ENCODE measurements at regions not wholly inside any gene's neighbourhood (a gene's known extent, or its start where the extent isn't known, plus 50 kb on each side); places are given as distances from the start of the nearest gene placed in this dataset.

DNA sequence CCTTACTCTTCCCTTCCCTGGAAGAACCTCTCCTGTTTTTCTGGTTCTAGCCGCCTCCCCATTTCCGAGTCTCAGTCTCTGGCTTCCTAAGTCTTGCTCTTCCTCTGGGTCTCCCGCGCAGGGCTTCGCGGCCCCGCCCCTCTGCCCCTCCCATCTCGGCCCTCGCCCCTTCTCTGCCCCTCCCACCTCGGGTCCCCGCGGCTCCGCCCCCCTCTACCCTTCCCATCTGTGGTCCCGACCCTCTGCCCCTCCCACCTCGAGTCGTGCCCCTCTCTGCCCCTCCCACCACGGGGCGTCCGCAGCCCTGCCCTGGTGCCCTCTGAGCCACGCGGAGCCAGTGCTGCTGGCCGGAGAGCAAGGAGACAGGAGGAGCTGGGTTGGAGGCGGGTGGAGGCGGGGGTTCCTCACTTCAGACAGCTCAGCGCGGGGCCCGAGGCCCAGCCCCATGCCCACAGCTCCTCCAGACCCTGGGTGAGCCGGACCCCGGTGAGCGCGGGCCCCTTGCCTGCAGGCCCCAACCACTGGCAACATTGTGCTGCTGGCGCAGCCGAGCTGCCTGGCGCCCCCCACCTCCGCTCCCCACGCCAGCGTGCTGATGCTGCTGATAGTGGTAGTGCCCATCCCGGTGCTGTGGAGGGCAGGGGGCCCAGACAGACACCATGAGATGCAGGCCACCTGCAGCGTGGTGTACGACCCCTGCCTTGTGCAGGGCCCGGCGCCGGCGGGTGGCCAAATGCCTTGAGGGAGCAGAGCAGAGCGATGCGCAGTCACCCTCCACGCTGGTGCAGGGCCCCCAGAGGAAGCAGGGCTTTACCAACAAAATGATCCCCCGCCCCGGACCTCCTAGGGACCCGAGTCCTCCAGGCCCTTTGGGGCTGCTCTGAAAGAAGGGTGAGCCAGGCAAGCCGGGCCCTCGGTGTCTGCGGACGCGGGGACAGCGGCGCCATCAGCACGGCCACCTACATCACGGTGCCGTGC lies 2115.3 kb downstream of the TP53TG3F start:
- H3K4me2 ChIP-seq (ENCODE audit: insufficient read depth, low read length) = no peak overlapping the region
- H3K27ac ChIP-seq (ENCODE audit: extremely low read depth, low read depth, low read length) = no peak overlapping the region
- intact Hi-C loops (cut with micrococcal nuclease) = no loop called here
- no peaks in the 10 kb centered on the region for H3K36me3 ChIP-seq (ENCODE audit: control insufficient read depth, insufficient read depth, low read length)
- WGBS (ENCODE audit: insufficient coverage, low coverage, missing lambda C conversion rate) = 6% methylated on average over 36 of the region's 60 CpGs
- no peaks in the 10 kb centered on the region for H3K9me3 ChIP-seq (replicated peaks; ENCODE audit: control insufficient read depth, insufficient read depth, low read depth, low read length)
- no TSS peak for BruUV-seq (replicated peaks)
- no peak for FAIRE-seq
- in situ Hi-C loops (cut with MboI) = no loop called here
- H3K27me3 ChIP-seq (ENCODE audit: control insufficient read depth in 2 of 2, insufficient read depth in 2 of 2, low read length in 2 of 2) = no peaks in the 10 kb centered on the region
- H4K20me1 ChIP-seq (replicated peaks; ENCODE audit: control insufficient read depth, insufficient read depth, low read length) = no peaks in the 10 kb centered on the region
- H3K9me1 ChIP-seq (ENCODE audit: control insufficient read depth, insufficient read depth, low read length) = no peaks in the 10 kb centered on the region
- H3K9ac ChIP-seq (ENCODE audit: insufficient read depth in 1 of 2, low read depth in 2 of 2, low read length in 2 of 2) = no peak overlapping the region
- no peak for DNase-seq (ENCODE audit: extremely low read depth in 1 of 4, low spot score in 3 of 4)
- no peak for ATAC-seq
- H2AFZ ChIP-seq (ENCODE audit: low read depth, low read length) = no peak overlapping the region
- ChIA-PET POLR2A (no interaction called here), CTCF (ENCODE audit: low intra/inter-chr PET ratio) (no interaction called here)
- no peaks in the 10 kb centered on the region for H3K79me2 ChIP-seq (ENCODE audit: control insufficient read depth, insufficient read depth, low read length)
- TF ChIP-seq ZNF780A (CRISPR knock-in tag; IDR thresholded peaks at IDR 0.05) (no peak), ZNF57 (CRISPR knock-in tag; IDR thresholded peaks at IDR 0.05) (no peak), ETV1 (tag; conservative IDR thresholded peaks at IDR 0.05; ENCODE audit: low read depth) (no peak), SMC3 (conservative IDR thresholded peaks at IDR 0.05; ENCODE audit: insufficient read depth, low read depth, low read length) (no peak), MAFG (tag; conservative IDR thresholded peaks at IDR 0.05) (no peak)
- TF ChIP-seq, protein P1, sequence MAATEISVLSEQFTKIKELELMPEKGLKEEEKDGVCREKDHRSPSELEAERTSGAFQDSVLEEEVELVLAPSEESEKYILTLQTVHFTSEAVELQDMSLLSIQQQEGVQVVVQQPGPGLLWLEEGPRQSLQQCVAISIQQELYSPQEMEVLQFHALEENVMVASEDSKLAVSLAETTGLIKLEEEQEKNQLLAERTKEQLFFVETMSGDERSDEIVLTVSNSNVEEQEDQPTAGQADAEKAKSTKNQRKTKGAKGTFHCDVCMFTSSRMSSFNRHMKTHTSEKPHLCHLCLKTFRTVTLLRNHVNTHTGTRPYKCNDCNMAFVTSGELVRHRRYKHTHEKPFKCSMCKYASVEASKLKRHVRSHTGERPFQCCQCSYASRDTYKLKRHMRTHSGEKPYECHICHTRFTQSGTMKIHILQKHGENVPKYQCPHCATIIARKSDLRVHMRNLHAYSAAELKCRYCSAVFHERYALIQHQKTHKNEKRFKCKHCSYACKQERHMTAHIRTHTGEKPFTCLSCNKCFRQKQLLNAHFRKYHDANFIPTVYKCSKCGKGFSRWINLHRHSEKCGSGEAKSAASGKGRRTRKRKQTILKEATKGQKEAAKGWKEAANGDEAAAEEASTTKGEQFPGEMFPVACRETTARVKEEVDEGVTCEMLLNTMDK (IDR thresholded peaks at IDR 0.05; ENCODE audit: borderline replicate concordance, insufficient read depth, low read depth, low read length, poor library complexity, severe bottlenecking) = no peak
- TF ChIP-seq, protein P2, sequence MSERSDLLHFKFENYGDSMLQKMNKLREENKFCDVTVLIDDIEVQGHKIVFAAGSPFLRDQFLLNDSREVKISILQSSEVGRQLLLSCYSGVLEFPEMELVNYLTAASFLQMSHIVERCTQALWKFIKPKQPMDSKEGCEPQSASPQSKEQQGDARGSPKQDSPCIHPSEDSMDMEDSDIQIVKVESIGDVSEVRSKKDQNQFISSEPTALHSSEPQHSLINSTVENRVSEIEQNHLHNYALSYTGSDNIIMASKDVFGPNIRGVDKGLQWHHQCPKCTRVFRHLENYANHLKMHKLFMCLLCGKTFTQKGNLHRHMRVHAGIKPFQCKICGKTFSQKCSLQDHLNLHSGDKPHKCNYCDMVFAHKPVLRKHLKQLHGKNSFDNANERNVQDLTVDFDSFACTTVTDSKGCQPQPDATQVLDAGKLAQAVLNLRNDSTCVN (CRISPR knock-in tag; IDR thresholded peaks at IDR 0.05) = no peak
- H3K4me1 ChIP-seq (replicated peaks in 1 of 2; ENCODE audit: control insufficient read depth in 2 of 2, insufficient read depth in 2 of 2, low read length in 2 of 2) = no peaks in the 10 kb centered on the region
- H3K4me3 ChIP-seq = no peak overlapping the region

All from K562 (cell line).